SW480 (cell line): ENCODE measurements at regions not wholly inside any gene's neighbourhood (a gene's known extent, or its start where the extent isn't known, plus 50 kb on each side); places are given as distances from the start of the nearest gene placed in this dataset.
"Not testable (repeated sequence)": the region's sequence is repeated elsewhere in the genome, so short reads cannot be mapped to it uniquely, and the experiment has no call there.

Experiments used
- DNase-seq: peaks from one replicate; pipeline ENCODE4 v3.0.0-alpha.2; 2016; ENCODE audit warnings: low spot score

DNA sequence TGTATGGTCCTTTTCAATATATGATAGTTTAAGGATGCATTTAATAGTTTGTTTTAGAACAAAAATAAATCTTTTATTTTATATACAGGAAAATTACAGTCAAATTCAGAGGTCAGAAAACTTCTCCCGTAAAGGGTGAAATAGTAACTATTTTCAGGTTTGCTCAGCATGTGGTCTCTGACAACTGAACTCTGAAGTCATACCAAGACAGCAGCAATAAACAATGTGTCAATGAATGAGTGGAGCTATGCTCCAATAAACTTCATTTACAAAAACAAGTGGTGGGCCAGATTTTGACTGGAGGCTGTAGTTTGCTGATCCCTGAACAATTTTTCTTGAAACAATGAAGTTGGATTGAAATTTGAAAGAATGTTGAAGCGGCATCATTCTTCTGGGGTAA is 123.6 kb downstream of the ZNF248 start:
- no peak for DNase-seq

DNA sequence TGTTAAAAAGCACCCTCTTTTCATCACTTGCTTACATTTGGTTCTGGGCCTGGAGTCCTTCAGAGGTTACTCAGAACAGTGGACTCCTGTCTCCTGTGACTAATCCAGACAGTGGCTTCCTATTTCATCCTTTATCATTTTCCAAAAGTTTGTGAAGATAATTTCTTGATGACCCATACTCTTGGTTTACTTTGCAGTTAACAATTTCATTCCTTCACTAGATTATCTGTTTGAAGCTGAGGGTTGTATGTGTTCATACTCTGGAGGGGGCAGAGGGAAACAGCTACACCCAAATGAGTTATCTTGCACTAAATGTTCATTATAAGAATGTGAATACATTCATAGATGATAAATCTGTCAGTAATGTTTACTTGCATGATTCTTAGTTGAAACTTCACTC is 124.7 kb downstream of the ZNF248 start:
- DNase-seq, result no peak

DNA sequence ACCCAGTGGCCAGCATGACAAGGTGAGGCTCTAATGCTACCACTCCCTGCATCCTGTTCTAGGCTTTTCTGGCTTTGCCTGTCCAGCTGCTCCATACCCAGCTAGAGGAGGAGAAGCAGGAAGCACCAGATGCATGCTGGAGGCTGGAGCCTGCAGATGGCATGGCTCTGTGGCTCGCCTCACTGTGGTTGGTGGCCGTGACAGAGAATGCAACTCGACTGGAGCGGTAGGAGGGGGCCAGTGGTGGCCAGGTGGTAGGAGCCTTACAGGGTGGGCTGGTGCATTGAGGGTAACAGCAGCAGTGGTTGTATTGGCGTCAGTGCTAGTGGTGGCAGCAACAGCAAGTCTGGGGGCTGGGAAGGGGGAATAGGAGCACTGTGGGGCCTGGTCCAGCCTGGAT is 128.6 kb downstream of the ZNF248 start:
- DNase-seq, result no peak

DNA sequence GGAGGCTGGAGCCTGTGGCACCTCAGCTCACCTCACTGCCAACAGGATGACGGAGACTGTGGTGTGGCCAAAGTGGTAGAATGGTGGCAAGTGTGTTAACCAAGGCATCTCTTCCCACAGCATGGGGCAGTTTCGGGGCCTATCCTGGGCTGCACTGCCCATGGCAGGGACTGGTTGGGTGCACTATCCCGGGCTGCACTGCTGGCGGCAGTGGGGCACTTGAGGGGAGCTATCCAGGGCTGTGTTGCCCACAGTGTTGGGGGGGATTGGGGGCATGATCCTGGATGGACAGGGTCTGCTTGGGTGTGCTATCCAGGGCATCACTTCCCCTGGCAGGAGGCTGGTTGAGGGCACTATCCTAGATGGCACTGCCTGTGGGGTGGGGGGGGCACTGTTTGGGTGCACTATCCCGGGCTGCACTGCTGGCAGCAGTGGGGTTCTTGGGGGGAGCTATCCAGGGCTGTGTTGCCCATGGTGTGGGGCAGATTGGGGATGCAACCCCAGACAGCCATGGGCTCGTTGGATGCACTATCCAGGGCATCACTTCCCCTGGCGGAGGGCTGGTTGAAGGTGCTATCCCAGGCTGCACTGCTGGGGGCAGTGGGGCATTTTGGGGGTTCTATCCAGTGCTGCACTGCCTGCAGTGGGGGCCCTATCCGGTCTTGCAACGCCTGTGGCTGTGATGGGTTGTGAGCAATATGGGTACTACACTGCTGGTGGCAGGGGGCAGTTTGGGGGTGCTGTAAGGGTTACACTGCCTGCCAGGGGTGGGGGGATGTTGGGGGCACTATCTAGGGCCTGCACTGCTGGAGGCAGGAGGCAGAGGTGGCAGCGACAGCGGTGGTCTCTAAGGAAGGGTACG is 129.7 kb downstream of the ZNF248 start:
- DNase-seq, result no peak

DNA sequence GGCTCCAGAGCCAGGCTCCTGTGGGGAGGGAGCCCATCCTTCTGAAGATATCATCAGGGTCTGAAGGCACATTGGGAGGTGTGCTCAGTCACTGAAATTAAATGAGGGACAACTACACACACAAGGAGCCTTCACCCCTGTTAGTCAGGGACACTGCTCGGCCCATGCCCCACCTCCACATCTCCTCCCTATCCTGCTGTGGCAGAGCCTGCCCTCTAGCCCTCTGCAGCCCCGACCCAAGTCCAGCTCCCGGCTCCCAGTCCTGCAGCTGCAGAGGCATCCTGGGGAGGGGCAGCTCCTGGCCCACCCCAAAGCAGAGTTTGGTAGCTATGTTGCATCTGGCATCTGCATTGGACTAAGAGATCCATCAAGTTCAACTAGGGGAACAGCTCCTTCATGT is 136.3 kb downstream of the ZNF248 start:
- DNase-seq, result no peak

DNA sequence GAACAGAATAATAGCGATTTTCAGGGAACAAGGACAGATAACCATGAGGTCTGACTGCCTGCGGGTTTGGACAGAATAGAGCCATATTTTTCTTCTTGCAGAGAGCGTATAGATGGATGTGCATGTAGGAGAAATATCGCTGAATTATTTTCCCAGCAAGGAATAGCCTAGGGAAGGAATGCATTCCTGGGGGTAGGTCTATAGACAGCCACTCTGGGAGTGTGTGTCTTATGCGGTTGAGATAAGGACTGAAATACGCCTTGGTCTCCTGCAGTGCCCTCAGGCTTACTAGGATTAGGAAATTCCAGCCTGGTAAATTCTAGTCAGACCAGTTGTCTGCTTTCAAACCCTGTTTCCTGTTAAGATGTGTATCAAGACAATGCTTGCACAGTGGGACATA is 139.3 kb downstream of the ZNF248 start:
- not testable (repeated sequence) for DNase-seq

DNA sequence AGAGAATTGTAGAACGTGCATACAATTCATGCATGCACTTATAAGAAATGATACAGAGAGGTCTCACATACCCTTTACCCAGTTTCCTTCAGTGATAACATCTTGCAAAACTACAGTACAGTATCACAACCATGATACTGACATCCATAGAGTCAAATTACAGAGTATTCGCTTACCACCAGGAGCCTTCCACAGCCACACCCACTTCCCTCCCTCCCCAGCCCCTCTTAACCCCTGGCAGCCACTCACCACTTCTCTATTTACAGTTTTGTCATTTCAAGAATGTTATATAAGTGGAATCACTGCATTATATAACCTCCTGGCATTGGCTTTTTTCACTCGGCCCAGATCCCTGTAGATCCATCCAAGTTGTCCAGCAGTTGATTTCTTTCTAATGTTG is 143.8 kb downstream of the ZNF248 start:
- DNase-seq, result no peak

DNA sequence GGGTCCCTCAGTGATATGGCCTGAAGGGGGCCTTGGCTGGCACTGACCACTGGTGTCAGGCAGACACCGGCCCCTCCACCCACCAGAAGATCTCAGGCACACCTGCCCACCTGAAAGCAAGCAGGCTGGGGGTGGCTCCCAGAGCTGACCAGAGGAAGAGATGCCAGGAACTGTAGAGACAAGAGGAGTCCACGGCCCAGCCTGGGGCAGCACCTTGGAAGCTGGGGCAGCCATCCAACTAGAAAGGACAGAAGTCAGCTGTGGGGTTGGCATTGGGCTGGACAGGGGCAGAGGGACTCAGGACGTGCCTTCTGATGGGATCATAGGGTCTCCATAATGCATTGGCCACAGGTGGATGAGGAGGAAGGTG is 144.3 kb downstream of the ZNF248 start:
- DNase-seq, result no peak

DNA sequence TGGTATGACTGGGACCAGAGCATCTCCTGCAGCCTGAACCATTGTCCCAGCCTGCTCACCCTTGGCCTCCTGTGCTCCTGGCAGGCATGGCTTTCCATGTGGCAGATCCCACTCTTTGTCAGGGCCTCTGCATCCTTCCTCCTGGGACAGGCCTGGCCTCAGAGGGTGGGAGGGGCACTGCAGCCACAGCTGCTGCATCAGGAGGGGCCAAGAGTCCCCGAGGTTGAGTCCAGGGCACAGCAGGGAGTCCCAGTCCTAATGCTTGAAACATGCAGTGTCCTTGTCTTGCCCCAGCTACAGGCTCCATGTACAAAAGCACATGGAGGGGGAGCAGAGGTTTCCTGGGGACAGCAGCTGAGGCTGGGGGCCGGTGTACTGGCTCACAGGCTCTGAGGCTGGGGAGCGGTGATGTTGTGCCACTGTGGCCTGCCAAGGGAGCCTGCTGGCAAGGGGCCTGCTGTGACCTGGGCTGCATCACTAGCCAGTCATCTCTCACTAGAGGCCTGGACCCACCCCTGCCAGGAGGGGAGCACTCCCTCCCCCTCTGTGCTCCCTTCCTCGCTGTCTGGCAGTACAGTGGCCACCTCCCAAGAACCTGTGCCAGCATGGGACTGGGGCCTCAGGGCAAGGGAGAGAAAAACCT is 144.8 kb downstream of the ZNF248 start:
- DNase-seq, result no peak

DNA sequence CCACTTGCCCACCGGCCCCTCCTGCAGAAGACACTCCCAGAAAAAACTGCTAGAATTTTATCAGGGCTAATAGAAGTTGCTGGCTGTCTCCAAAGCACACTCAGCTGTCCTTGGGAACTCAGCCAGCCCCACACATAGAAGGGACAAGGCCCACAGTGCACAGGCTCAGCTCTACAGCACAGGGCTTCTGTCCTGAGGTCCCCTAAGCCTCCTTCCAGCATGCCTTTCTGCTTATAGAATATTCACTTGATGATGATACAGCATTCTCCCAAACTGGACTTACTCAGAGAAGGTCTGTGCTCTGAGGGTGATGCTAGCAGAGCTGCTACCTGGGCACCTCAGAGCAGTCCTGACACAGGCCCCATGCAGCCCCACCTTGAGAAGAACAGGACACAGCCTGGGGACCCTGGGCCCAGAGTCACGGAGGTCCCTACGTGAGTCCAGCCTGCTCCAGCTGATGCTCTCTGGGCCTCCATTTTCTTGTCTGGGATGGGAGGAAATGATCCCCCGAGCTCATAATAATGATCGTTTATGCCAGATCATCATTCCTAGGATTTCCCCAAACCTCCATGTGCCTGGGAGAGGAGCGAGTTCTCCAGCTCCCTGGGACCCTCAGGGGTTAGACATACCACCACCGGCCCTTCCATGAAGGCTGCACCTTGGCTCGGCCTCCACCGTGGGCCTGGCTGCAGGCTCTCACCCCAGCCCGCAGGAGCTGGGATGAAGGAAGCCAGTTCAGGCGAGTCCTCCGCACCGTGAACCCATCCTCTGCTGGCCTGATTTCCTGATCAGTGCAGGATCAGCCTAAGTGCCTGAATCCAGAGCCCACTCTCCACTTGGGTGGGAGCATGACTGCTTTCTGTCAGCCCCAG is 145.6 kb downstream of the ZNF248 start:
- DNase-seq, result no peak

DNA sequence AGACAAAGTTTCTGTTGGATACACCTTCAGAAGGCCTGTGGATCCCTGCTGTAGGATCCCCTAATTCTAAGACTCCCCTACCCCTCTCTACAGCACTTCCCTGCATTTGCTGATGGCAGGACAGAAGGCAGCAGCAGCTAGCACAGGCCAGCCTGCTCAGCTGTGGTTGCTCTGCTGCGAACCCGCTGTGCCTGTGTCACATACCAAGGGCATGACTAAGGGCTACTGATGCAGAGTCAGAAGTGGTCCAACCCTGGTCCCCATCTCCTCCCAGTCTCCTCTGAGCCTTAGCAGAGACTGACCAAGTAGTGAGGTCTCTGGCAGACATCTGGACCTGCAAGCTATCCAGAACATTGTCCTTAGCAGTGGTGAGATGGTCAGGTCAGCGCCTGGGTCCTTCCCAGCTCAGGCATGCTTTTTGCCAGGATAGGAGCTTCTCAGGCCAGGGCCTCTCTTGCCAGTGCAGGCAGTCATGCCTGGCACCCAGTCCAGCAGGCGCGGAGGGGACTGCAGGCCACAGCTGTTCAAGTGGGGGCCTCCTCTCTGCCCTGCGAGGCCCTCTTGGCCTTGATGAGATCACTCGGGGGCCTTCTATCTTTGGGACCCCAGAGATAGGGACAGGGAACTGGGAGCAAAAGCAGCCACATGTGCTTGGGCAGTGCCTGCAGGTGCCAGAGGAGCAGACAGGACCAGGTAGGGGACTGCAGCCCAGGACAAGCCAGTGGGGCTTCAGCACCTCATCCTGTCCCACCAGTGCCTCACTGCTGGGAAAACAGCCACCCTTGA is 146.4 kb downstream of the ZNF248 start:
- no peak for DNase-seq

DNA sequence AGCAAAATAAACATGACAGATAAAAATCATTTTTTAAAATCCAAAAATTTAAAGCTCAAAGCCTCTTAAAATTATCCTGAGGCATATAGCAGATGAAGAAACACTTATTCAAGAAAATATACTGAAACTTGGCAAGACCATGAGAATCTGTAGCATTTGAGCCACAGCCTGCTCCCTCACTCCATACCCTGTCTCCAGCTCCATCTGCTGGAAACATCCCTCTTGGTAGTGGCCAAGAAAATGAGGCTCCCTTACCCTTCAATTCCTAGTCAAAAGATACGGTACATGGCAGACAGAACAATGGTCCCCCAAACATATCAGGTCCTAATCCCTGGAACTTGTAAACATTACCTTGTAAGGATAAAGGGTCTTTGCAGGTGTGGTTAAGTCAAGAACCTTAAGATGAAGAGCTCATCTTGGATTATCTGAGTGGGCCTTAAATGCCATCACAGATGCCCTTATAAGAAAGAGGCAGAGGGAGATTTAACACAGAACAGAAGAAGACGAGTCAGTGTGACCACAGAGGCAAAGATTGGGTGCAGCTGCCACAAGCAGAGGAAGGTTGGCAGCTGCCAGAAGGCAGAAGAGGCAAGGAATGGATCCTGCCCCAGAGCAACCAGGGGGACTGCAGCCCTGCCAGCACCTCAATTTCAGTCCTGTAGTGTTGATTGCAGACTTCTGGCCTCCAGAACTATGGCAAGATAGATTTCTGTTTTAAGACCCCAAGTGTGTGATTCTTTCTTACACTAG is 149.4 kb downstream of the ZNF248 start:
- no peak for DNase-seq

DNA sequence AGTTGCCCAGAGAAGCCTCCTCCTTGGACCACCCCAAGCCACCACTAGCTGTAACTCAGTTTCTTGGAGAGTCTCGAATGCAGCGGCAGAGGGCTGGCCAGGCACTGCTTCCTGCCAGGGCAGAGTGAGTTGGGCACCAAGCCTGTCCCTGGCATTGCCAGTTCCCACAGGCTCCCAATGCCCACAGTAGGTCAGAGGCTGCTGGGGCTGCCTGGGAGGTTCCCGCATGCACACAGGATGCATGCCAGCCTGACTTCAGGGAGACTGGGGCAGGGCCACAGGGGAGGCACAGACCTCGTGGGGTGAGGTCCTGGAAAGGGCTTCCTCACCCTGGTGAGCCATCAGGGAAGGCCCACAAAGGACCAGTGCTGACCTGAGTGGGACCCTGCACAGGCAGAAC is 152.8 kb downstream of the ZNF248 start:
- DNase-seq, result no peak

DNA sequence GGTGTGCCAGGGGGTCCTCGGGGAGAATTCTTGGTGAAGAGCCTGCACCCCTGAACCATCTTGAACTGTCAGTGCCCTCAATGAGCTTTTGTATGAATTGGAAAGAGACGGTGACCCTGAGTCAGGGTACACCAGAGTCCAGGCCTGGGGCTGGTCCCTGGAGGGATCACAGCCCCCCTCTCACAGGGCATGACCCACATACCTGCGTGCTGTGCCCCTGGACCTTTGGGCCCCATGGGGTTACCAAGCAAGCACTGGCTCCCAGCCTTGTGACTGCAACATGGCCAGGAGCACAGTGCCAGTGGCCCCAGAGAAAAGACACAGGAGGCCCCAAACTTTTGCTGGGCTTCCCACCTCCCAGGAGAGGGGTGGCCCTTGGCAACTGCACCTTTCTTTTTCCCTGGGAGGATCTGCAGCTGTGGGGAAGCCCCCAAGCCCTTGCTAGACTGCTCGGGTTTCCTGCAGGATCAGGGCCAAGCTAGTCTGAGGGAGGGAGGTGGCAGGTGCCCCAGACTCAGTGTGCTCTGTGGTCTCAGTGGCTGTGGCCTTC is 153.5 kb downstream of the ZNF248 start:
- no peak for DNase-seq

DNA sequence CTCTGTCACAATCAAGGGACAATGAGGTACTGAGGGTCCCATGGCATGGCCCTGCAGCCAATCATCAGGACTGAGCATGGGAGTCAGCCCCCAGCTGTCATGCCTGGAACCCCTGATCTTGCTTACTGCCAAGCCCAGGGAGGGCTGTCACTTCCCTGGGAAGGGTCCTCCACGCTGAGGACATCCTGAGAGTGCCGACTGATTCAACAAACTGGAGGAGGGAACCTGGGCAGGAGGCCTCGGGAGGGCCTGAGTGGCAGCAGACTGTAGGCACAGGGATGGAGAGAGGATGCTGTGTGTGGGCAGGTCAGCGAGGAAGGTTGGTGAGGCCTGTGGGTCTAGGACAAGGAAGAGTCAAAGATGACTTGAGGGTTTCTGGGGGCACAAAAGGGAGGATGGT is 154.3 kb downstream of the ZNF248 start:
- DNase-seq, result no peak

DNA sequence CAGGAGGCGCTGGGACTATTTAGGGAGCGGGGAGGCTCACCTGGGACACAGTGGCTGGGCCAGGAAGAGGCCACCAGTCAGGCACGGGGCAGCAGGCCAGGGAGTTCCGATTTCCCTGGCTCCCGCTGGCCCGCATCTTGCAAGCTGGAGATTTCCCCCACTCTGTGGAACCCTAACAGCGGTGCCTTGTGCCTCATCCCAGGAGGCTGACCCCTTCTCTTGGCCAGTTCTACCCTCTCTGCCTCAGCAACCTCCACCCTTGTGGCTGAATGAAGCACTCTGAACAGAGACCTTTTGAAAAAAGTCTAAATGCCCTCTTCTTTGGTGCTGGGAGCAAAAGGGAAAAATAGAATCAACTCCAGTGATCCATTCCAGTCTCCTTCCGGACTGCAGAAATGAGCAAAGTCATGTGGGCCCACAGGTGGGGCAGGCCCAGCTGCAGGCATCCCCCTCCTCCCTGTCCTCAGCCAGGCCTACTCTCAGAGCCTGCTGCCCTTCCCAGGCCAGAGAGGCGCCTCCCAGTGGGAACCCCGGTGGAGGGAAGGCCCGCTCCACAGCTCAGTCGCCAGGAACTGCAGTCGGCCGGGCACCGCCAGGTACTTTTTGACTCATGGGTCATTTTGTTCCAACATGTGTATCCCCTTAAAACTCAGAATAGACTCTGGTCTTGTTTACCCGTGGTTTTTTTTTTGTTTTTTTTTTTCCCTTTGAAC is 155.5 kb downstream of the ZNF248 start:
- no peak for DNase-seq

DNA sequence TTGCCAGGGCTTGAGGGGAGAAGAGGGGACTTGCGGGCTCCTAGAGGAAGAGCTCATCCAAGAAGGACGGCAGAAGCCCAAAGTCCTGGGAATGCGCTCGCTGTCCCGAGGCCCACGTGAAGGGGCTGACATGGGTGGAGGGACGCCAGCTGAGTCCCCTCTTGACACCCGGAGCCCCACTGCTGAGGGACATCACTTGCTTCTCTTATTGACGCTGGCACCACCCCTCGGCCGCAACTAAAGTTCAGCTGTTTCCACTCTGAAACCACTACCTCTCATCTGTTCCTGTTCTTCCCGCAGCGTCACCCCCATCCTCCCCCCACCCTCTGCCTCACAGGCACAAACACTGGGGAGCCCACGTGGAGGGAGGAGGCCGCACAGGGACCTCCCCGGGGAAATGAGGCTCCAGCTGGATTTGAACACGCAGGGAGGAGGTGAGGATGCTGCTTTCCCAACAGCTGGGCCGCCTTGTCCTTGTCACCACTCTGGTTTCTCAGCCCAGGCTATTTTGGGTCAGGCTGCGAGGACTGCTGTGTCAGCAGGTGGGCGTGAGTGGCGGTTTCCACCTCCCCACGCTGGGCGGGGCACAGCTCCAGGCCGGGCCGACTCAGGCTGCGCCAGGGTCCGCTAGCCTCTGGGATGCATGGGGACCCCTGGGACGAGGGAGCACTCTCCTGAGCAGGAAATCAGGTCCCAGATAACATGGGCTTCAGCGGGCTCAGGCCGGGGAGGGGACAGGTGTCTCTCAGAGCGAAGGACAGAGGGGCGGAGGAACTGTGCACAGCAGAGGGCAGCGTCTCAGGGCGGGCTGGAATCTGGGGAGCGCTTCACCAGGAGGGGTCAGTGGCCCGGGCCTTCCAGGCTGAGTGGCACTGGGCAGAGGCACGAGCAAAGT is 156.3 kb downstream of the ZNF248 start:
- DNase-seq, result no peak

DNA sequence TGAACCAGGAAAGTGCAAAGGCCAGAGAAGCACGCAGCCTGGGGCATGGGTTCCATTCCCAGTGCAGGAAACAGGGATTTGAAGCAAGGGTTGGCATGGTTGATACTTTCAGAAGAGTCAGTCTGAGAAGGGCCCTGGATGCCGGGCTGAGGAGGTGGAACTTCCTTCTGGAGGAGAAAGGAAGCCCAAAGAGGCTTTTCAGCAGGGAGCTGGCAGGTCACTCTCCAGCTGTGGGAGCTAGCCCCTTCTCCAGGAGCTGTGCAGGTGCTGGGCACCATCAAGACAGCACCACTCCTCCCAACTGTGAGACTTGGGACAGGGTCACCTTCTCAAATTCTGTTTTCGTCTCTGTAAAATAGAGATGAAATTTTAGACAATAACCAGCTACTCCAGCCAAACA is 169.8 kb downstream of the ZNF248 start:
- DNase-seq, result no peak
